KOPT-K1 (cell line): ENCODE measurements at regions not wholly inside any gene's neighbourhood (a gene's known extent, or its start where the extent isn't known, plus 50 kb on each side); places are given as distances from the start of the nearest gene placed in this dataset.

Experiments used
- H3K27ac ChIP-seq: fragments of 200-600 bp; sonication (generic); 2 replicates; pipeline ENCODE4 v1.5.1; 2016; ENCODE audit warnings: antibody characterized with exemption, mild to moderate bottlenecking, low read depth, low read length; ENCODE audit not compliant: poor library complexity, severe bottlenecking
- H3K36me3 ChIP-seq: fragments of 200-600 bp; sonication (generic); 2 replicates; pipeline ENCODE4 v1.5.1; 2017; ENCODE audit warnings: antibody characterized with exemption, mild to moderate bottlenecking, low read length, moderate library complexity; ENCODE audit not compliant: insufficient read depth
- H3K9me3 ChIP-seq: fragments of 200-600 bp; sonication (generic); 2 replicates; pipeline ENCODE4 v1.5.1; 2017; ENCODE audit warnings: antibody characterized with exemption, low read length, mild to moderate bottlenecking; ENCODE audit not compliant: insufficient read depth, poor library complexity, severe bottlenecking

DNA sequence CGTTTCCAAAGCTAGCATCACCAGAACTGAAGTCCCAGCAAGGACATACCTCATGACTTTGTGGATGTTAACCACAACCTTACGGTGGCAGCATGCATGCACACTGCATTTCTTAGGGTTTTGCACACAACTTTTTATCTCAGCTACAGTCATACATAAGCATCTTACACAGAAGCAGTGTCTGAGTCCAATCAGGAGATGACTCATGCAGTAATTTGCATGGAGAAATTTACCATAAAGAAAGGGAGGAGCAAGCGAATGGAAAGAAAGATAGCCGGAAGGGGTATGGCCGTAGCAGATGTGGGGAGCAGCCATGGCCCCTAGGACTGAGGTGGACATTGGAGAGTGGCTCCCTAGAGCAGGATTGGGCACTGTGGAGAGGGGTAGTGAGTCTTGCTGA lies 522.5 kb downstream of the GALR1 start:
- no peak overlapping the region for H3K27ac ChIP-seq
- no peaks in the 10 kb centered on the region for H3K36me3 ChIP-seq
- H3K9me3 ChIP-seq, result no peaks in the 10 kb centered on the region

DNA sequence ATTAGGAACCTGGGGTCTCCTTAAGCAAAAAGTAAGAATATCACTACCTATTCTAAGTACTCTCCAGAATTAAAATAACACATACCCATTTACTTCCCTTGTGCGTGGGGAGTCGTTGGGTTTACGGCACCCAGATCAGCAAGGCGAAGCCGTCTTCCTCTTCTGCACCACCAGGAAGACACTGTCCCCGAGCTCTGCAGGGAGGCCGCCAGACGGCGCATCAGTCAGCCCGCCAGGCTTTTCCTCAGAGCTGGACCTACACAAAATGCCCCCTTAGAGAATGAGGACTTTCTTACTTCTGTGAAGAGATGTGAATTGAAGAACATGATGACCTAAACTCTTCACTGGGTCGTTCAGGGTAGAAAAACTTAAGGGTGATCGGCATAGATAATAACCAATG lies 526.5 kb downstream of the GALR1 start:
- Histone ChIP-seq H3K9me3 (no peaks in the 10 kb centered on the region), H3K27ac (no peak overlapping the region)

DNA sequence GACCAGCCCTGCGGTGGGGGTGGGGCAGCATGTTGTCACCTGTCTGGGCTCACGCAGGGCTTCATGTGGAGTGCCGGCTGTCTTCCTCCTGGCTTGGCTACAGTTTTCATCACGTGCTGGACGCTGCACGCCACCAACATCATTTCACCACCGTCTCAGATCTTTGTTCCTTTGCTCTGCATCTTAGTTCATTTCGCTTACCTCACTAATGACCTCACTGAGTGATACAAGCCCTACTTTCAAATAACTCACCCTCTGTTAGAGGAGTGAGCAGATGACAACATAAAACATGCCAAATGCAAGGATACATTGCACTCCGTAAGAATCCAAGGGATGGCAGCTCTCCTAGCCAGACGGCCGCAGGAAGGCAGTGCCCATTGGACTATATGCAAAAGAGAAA lies 527.5 kb downstream of the GALR1 start:
- no peak overlapping the region for H3K27ac ChIP-seq
- H3K9me3 ChIP-seq, result no peaks in the 10 kb centered on the region
- H3K36me3 ChIP-seq, result no peaks in the 10 kb centered on the region

More for the DNA sequence above, 526.5 kb downstream of the GALR1 start:
- H3K36me3 ChIP-seq, result no peaks in the 10 kb centered on the region

DNA sequence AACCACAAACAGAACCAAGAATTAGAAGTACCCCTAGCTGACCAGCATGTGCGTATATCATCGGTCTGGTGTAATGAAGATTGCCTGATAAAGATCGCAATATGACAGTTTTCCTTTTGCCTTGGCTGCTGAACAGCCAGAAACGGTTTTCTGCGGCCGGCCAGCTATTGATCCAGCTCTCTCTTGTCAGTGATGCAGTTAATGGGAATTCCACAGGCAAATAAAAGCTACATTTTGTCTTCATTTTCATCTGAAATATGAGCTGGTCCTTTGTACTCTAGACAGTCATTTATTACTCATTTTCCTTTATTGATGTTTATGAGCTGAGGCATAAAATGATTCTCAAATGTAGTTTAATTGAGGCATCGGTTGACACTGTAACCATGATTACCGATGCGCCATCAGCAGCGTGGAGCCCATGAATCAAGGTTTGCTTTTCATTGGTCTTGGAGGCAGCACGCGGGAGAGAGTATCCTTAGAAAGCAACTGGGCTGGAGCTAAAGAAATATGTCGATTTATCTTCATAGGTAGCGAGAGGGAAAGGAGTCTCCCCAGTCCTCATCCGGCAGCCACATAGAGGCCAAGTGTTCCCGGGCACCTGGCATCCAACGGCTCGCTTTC lies 535.2 kb downstream of the GALR1 start:
- Histone ChIP-seq H3K27ac (no peak overlapping the region), H3K36me3 (no peaks in the 10 kb centered on the region), H3K9me3 (no peaks in the 10 kb centered on the region)

DNA sequence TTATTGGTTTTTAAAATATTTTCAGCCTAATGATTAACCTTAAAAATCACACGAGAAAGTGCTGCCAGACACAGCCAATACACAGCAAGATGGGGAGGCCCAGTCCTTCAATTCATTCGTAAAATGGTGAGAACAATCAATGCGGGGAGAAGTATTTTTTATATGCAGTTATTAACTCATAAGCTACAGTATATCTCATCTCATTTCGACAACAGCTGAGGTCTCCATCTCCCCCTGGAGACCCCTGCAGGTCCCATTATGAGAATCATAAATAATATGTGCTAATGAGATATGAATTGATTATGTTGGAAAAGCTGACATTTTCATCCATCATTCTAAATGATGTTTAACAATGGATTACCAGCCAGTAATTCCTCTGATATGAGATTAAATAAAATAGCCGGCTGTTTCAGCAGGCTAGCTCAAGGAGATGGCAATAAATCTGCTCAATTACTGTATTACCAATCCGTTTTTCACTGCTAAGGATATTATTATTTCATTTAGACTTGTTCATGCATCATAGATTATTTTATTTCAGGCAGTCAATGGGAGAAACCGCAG lies 535.8 kb downstream of the GALR1 start:
- H3K36me3 ChIP-seq, result no peaks in the 10 kb centered on the region
- H3K9me3 ChIP-seq, result no peaks in the 10 kb centered on the region
- H3K27ac ChIP-seq, result no peak overlapping the region

DNA sequence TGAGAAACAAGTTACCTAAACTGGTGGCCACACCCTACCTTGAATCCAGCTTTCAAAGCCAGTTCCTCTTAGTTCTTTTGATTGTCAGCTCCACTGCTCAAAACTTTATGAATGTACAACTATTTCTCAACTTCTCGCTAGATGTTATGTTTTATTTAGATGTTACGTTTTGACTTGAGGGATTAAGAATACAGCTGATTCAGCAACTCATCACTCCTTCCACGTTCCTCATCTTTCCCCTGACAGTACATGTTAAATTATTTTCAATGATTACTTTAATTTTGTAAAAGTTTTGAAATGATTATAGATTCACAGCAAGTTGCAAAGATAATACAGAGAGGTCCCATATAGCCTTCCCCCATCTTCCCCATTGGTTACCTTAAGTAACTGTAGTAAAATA lies 553.4 kb downstream of the GALR1 start:
- Histone ChIP-seq H3K27ac (no peak overlapping the region), H3K36me3 (no peaks in the 10 kb centered on the region), H3K9me3 (peaks cover 3% of the 10 kb centered on the region)

DNA sequence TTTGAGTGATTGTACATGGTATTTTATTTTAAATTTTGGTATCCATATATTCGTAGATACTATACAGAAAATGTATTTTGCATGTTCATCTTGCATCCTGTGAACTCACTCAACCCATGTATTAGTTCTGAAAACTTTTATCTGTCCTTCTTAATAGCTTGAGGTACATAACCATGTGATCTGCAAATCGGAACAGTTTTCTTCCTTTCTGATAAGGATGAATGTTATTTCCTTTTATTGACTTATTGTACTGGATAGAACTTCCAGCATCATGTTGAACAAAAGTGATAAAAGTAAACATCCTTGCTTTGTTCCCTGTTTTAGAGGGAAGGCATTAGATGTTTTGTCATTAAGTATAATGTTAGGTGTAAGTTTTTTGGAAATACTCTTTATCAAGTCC lies 554.7 kb downstream of the GALR1 start:
- Histone ChIP-seq H3K9me3 (peaks cover 3% of the 10 kb centered on the region), H3K27ac (no peak overlapping the region), H3K36me3 (no peaks in the 10 kb centered on the region)

DNA sequence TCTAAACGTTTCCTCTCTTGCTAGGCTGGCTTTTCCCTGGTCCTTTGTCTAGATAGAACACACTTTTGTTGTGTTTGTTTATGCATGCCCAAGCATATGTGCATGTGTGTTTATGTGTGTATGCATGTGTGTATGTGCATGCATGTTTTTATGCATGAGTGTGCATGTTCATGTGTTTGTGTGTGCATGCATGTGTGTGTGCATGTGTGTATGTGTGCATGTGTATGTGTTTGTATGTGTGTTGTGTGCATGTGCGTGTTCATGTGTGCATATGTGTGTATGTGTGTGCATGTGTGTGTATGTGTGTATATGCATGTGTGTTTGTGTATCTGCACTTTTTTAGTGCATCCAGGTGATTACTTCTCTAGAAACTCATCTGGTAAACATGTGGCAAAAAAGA lies 558.0 kb downstream of the GALR1 start:
- Histone ChIP-seq H3K27ac (no peak overlapping the region), H3K9me3 (no peaks in the 10 kb centered on the region), H3K36me3 (no peaks in the 10 kb centered on the region)

DNA sequence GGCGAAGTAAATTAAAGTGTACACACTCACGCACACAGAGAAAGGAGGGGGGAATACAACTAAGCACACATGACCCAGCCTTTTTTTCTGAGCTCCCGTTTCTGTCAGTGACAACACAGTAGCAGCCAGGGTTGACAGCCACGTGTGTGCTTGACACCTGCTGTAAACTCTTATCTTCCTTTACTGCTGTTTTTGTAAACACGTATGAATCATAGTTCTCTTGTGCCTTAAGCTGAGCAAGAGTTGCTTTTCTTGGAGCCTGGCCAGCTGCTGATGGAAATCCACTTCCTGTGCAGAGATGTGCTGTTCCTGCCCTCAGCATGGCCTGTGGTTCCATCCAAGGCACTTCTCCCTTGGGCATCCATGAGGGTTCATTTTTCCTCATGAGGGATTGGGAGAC lies 561.9 kb downstream of the GALR1 start:
- Histone ChIP-seq H3K9me3 (no peaks in the 10 kb centered on the region), H3K27ac (no peak overlapping the region), H3K36me3 (no peaks in the 10 kb centered on the region)

DNA sequence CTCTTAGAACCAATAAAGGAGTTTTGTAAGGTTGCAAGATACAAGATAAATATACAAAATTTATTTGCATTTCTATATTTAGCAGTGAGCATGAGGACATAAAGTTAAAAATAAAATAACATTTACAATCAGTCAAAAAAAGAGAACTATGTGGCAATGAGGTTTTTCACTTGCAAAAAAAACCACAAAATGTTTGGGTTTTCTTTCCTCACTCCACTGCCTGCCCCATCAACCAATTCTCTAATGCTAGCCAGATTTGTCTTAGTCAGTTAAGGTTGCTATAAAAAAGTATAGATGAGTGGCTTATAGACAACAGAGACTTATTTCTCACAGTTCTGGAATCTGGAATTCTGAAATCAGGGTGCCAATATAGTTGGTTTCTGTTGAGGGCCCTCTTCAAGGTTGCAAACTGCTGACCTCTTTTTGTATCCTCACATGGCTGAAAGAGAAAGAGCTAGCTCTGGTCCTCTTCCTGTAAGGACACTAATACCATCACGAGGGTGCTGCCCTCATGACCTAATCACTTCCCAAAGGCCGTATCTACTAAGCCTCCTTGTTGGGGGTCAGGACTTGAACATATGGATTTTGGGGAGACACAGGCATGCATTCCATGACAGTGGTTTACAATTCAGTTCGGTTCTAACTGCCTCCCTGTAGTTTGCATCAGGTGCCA lies 566.2 kb downstream of the GALR1 start:
- Histone ChIP-seq H3K27ac (no peak overlapping the region), H3K36me3 (no peaks in the 10 kb centered on the region), H3K9me3 (no peaks in the 10 kb centered on the region)

DNA sequence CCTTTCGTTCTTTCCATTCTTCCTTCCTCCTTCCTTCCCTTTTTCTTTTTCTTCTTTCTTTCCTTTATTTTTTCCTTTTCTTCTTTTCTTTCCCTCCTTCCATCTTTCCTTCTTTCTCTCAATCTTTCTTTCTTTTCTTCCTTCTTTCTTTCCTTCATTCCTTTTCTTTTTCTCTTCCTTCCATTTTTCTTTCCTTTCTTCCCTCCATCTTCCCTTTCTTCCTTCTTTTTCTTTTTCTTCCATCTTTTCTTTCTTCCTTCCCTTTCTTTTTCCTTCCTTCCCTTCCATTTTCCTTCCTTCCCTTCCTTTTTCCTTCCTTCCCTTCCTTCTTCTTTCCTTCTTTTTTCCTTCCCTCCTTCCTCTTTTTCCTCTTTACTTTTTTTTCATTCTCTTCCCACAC lies 568.7 kb downstream of the GALR1 start:
- Histone ChIP-seq H3K27ac (no peak overlapping the region), H3K36me3 (no peaks in the 10 kb centered on the region), H3K9me3 (peaks cover 5% of the 10 kb centered on the region)

DNA sequence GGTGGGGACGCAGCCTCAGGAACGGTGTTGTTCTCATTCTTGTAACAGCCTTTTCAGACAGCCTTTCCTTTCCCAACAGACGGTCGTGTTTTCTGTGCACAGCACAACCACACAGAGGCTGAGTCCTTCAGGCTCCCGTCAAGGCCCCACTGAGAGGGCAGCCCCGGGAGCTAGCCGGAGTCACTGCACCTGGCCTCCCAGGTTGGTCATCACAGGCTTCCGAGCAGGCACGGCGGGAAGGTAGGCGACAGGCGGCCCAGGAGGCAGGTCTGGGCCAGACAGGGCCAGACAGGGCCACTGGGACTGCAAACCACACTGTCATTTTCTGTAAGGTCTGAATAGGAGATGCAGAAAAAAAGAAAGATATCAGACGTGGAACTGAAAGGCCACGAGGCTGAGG lies 570.8 kb downstream of the GALR1 start:
- Histone ChIP-seq H3K36me3 (no peaks in the 10 kb centered on the region), H3K9me3 (peaks cover 5% of the 10 kb centered on the region), H3K27ac (no peak overlapping the region)

DNA sequence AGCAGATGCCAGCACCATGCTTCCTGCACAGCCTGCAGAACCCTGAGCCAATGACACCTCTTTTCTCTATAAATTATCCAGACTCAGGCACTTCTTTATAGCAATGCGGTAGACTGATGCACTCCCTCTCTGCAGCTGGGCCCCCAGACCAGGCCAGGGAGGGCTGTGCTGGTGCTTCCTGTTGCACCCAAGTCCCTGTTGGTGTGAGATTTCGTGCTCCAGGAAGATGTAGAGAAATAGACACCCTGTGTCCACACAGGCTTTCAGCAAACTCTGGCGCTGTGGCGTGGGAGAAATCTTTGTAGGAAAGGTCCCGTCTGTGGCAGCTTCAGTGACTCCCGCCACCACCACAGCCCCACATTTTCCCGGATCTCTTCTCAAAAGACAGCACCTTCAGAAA lies 572.2 kb downstream of the GALR1 start:
- Histone ChIP-seq H3K9me3 (peaks cover 5% of the 10 kb centered on the region), H3K27ac (no peak overlapping the region), H3K36me3 (no peaks in the 10 kb centered on the region)

DNA sequence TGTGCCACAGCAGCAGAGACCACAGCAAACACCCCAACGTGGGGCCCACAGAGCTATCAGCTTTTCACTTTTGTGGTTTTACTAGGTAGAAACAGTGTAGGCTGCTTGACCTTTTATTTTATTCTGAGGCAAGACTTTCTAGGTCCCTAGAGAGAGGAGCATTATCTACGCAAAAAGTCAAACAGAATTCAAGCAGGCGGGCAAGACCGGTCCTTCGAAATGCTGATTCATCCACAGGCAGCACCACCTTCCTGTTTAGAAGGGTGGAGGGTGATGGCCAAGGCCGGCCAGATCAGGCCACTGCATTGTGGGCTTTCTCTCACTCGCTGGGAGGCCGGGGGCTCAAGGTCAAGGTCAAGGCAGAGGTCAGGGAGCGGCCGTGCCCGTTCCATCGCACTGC lies 573.0 kb downstream of the GALR1 start:
- Histone ChIP-seq H3K9me3 (peaks cover 5% of the 10 kb centered on the region), H3K27ac (no peak overlapping the region), H3K36me3 (no peaks in the 10 kb centered on the region)

DNA sequence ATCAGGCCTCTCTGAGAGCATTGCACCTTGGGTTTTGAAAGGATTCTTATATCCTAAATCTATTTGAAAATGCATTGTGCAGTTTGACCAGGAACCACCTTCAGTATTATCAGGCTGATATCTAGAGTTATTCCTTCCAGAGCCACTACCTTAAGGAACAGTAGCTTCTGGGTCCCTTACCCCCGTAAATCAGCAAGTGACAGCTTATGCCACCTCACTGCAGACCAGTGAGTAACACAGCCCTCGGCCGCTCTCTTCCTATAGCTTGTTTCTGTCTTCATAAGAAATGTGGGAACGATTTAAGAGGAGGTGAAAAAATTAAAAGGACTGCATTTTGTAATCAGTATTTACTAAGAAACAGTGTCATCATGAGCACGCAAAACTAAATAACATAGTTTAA lies 584.2 kb downstream of the GALR1 start:
- H3K27ac ChIP-seq, result no peak overlapping the region
- H3K36me3 ChIP-seq, result no peaks in the 10 kb centered on the region
- H3K9me3 ChIP-seq, result no peaks in the 10 kb centered on the region

DNA sequence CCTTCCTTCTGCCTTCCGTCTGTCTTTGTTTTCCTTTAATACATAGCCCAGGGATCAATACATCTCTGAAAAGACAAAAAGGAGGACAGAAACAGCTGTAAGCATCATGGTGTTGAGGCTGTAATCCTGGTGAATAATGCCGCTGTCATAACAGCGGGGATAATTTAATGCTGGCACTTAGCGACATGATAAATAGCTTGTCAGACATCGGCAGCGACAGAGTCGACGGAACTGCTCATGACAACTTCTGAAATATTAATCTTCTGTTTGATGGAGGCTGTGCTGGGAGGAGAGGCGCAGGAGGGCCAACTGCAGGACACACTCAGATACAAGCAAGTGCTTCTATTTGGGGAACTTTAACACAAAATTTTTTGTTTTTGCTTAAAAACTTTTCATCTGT lies 602.2 kb downstream of the GALR1 start:
- H3K9me3 ChIP-seq, result no peaks in the 10 kb centered on the region
- no peak overlapping the region for H3K27ac ChIP-seq
- no peaks in the 10 kb centered on the region for H3K36me3 ChIP-seq
